ENCODE measurements at regions not wholly inside any gene's neighbourhood (a gene's known extent, or its start where the extent isn't known, plus 50 kb on each side); places are given as distances from the start of the nearest gene placed in this dataset.

- TF ChIP-seq, protein P1, sequence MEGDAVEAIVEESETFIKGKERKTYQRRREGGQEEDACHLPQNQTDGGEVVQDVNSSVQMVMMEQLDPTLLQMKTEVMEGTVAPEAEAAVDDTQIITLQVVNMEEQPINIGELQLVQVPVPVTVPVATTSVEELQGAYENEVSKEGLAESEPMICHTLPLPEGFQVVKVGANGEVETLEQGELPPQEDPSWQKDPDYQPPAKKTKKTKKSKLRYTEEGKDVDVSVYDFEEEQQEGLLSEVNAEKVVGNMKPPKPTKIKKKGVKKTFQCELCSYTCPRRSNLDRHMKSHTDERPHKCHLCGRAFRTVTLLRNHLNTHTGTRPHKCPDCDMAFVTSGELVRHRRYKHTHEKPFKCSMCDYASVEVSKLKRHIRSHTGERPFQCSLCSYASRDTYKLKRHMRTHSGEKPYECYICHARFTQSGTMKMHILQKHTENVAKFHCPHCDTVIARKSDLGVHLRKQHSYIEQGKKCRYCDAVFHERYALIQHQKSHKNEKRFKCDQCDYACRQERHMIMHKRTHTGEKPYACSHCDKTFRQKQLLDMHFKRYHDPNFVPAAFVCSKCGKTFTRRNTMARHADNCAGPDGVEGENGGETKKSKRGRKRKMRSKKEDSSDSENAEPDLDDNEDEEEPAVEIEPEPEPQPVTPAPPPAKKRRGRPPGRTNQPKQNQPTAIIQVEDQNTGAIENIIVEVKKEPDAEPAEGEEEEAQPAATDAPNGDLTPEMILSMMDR (IDR thresholded peaks at IDR 0.05): no peak
Observed at GRCh38 chr5:142397178-142397577, 72.4 kb upstream of the SPRY4 start.

DNA sequence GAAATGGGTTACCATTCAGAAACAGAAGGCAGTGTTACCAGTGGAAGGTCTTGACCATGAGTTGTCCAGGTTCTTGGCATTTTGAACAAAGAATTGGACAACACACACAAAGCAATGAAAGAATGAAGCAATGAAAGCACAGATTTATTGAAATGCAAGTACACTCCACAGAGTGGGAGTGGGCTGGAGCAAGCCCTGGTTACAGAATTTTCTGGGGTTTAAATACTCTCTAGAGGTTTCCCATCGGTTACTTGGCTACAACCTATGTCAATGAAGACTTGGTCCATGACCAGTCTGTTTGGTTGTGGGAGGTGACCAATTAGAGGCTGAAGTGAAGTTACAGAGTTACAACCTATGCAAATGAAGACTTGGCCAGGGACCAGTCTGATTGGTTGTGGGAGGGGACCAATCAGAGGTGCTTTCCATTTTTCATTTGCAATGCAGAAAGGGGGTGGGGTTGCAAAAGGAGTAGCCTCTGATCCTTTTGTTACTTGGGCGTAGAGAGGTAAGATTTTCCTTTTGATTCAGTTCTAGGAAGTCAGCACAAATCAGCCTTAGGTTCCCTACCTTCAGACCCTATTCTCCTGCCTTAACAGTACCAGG, 71.7 kb upstream of the SPRY4 start:
- H3K79me2 ChIP-seq: no peaks in the 10 kb centered on the region
- H3K9ac ChIP-seq: no peak overlapping the region
- H2AFZ ChIP-seq: no peak overlapping the region
- H3K4me3 ChIP-seq (ENCODE audit: low read depth, low read length): no peak overlapping the region
- H3K4me2 ChIP-seq (ENCODE audit: low read length): no peak overlapping the region
- H3K4me1 ChIP-seq: no peaks in the 10 kb centered on the region
- no peaks in the 10 kb centered on the region for H3K27me3 ChIP-seq (ENCODE audit: control insufficient read depth, insufficient read depth, low read length)
- no peak overlapping the region for H3K27ac ChIP-seq
- no peaks in the 10 kb centered on the region for H3K9me3 ChIP-seq (ENCODE audit: control insufficient read depth, low read length)
- TF ChIP-seq, protein P1 (IDR thresholded peaks at IDR 0.05): no peak
- no peaks in the 10 kb centered on the region for H3K36me3 ChIP-seq (ENCODE audit: control insufficient read depth, insufficient read depth, low read length)

More at GRCh38 chr5:142397178-142397577, 72.4 kb upstream of the SPRY4 start:
- Histone ChIP-seq H3K9ac (no peak overlapping the region), H3K4me1 (no peaks in the 10 kb centered on the region), H3K9me3 (ENCODE audit: control insufficient read depth, low read length) (no peaks in the 10 kb centered on the region), H3K27ac (no peak overlapping the region), H3K4me2 (ENCODE audit: low read length) (no peak overlapping the region), H3K79me2 (no peaks in the 10 kb centered on the region), H3K36me3 (ENCODE audit: control insufficient read depth, insufficient read depth, low read length) (no peaks in the 10 kb centered on the region), H2AFZ (no peak overlapping the region), H3K27me3 (ENCODE audit: control insufficient read depth, insufficient read depth, low read length) (no peaks in the 10 kb centered on the region), H3K4me3 (ENCODE audit: low read depth, low read length) (no peak overlapping the region)

DNA sequence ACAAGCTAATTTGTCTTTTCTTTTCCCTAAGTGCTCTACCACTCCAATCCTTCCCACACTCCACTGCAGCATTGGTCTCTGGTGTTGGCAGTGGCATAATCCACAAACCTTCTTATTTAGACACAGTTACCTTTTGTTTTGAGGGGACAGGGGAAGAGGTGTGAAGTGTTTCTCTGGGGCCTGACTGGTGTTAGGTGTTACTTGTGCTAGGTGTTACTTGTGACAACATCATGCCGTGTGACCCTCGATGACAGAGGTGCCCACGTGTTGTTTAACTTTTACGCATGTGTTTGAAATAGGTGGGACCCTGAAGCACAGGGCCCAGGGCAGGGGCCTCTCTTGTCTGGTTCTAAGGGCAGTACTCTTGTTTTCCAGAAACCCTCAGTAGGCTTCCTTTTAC, 70.5 kb upstream of the SPRY4 start:
- Histone ChIP-seq H3K36me3 (ENCODE audit: control insufficient read depth, insufficient read depth, low read length) (no peaks in the 10 kb centered on the region), H3K9ac (no peak overlapping the region), H3K27me3 (ENCODE audit: control insufficient read depth, insufficient read depth, low read length) (no peaks in the 10 kb centered on the region), H2AFZ (no peak overlapping the region), H3K4me2 (ENCODE audit: low read length) (no peak overlapping the region), H3K4me3 (ENCODE audit: low read depth, low read length) (no peak overlapping the region), H3K4me1 (no peaks in the 10 kb centered on the region), H3K9me3 (ENCODE audit: control insufficient read depth, low read length) (no peaks in the 10 kb centered on the region), H3K79me2 (no peaks in the 10 kb centered on the region), H3K27ac (no peak overlapping the region)
- TF ChIP-seq, protein P1 (IDR thresholded peaks at IDR 0.05): no peak

GRCh38 chr5:142391058-142391845, 66.4 kb upstream of the SPRY4 start:
- H3K9me3 ChIP-seq (ENCODE audit: control insufficient read depth, low read length): no peaks in the 10 kb centered on the region
- H3K4me2 ChIP-seq (ENCODE audit: low read length): no peak overlapping the region
- TF ChIP-seq, protein P1 (IDR thresholded peaks at IDR 0.05): no peak
- no peak overlapping the region for H2AFZ ChIP-seq
- H3K79me2 ChIP-seq: no peaks in the 10 kb centered on the region
- no peaks in the 10 kb centered on the region for H3K4me1 ChIP-seq
- no peak overlapping the region for H3K4me3 ChIP-seq (ENCODE audit: low read depth, low read length)
- H3K27ac ChIP-seq: no peak overlapping the region
- H3K9ac ChIP-seq: no peak overlapping the region
- H3K36me3 ChIP-seq (ENCODE audit: control insufficient read depth, insufficient read depth, low read length): no peaks in the 10 kb centered on the region
- H3K27me3 ChIP-seq (ENCODE audit: control insufficient read depth, insufficient read depth, low read length): no peaks in the 10 kb centered on the region

Measured in parathyroid adenoma (tissue), 2 donors.